HCT116 (cell line): ENCODE measurements at regions not wholly inside any gene's neighbourhood (a gene's known extent, or its start where the extent isn't known, plus 50 kb on each side); places are given as distances from the start of the nearest gene placed in this dataset.

ENCODE experiments used
- EZH2 ChIP-seq: fragments of 200-600 bp; sonication (generic); IDR thresholded peaks from 2 replicates; pipeline ENCODE4 v1.6.1; 2017; ENCODE audit warnings: antibody characterized with exemption, mixed run types
- POLR2A ChIP-seq: IDR thresholded peaks from 2 replicates; pipeline ENCODE4 v1.7.0; 2011; ENCODE audit warnings: borderline replicate concordance; ENCODE audit not compliant: insufficient read depth, insufficient read length; ENCODE audit errors: extremely low read depth
- POLR2AphosphoS5 ChIP-seq: IDR thresholded peaks from 2 replicates; pipeline ENCODE4 v1.6.1; 2011; ENCODE audit warnings: mild to moderate bottlenecking, low read depth, low read length, moderate library complexity
- RAD21 ChIP-seq: IDR thresholded peaks from 2 replicates; pipeline ENCODE4 v1.6.1; 2012; ENCODE audit warnings: low read depth, mild to moderate bottlenecking
- REST ChIP-seq: IDR thresholded peaks from 2 replicates; pipeline ENCODE4 v1.6.1; 2012; ENCODE audit warnings: low read depth
- YY1 ChIP-seq: IDR thresholded peaks from 2 replicates; pipeline ENCODE4 v1.6.1; 2011; ENCODE audit warnings: low read length, low read depth, moderate library complexity, mild to moderate bottlenecking; ENCODE audit not compliant: insufficient replicate concordance; ENCODE audit errors: extremely low read depth
- ZBTB33 ChIP-seq: IDR thresholded peaks from 2 replicates; pipeline ENCODE4 v1.6.1; 2011; ENCODE audit warnings: mild to moderate bottlenecking, low read length, moderate library complexity; ENCODE audit not compliant: insufficient replicate concordance; ENCODE audit errors: extremely low read depth
- TF ChIP-seq, protein P1 (sequence below), 3 experiments: fragments of 200-600 bp in 1 of 3; sonication (generic) in 1 of 3; IDR thresholded peaks in 2 of 3; conservative IDR thresholded peaks in 1 of 3; 2 replicates each; pipeline ENCODE4 v1.5.1; 2012 to 2017; ENCODE audit warnings: low read depth in 2 of 3, low read length in 2 of 3, antibody characterized with exemption in 1 of 3, borderline replicate concordance in 1 of 3, control low read depth in 1 of 3, mild to moderate bottlenecking in 1 of 3, mixed read lengths in 1 of 3, mixed run types in 1 of 3, moderate library complexity in 1 of 3; ENCODE audit not compliant: insufficient read depth in 1 of 3

DNA sequence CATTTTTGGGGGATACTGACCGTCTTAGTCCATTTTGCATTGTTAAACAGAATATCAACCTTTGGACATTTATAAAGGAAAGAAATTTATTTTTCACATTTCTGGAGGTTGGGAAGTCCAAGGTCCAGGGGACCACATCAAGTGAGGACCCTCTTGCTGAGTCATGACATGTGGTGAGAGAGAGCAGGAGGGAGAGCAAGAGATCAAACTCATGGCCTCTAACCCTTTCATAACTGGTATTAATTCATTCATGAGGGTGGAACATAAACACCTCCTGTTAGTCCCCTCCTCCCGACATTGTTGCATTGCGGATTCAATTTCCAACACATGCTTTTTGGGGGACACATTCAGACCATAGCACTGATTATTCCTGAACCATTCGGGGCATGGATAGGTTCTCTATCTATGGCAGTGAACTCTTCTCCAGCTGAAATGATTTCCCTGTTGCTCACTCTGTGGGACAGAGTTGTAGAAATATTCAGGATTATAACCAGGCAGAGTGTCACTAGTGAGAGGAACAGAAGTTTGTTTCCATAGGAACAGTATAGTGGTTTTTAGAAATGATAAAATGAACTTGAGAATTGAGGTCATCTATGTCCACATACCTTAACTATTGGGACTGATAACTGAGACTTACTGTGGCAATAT is 88.2 kb upstream of the OR9Q1 start:
- TF ChIP-seq YY1 = no peak
- TF ChIP-seq, protein P1, sequence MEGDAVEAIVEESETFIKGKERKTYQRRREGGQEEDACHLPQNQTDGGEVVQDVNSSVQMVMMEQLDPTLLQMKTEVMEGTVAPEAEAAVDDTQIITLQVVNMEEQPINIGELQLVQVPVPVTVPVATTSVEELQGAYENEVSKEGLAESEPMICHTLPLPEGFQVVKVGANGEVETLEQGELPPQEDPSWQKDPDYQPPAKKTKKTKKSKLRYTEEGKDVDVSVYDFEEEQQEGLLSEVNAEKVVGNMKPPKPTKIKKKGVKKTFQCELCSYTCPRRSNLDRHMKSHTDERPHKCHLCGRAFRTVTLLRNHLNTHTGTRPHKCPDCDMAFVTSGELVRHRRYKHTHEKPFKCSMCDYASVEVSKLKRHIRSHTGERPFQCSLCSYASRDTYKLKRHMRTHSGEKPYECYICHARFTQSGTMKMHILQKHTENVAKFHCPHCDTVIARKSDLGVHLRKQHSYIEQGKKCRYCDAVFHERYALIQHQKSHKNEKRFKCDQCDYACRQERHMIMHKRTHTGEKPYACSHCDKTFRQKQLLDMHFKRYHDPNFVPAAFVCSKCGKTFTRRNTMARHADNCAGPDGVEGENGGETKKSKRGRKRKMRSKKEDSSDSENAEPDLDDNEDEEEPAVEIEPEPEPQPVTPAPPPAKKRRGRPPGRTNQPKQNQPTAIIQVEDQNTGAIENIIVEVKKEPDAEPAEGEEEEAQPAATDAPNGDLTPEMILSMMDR (IDR thresholded peaks at IDR 0.05 in 2 of 3, conservative IDR thresholded peaks at IDR 0.05 in 1 of 3; ENCODE audit: borderline replicate concordance in 1 of 3, insufficient read depth in 1 of 3, low read depth in 2 of 3, low read length in 2 of 3) = no peak
- TF ChIP-seq RAD21 = no peak
- TF ChIP-seq EZH2 = no peak
- no peak for TF ChIP-seq REST
- no peak for TF ChIP-seq POLR2AphosphoS5
- TF ChIP-seq POLR2A = no peak
- no peak for TF ChIP-seq ZBTB33
